ENCODE measurements at regions not wholly inside any gene's neighbourhood (a gene's known extent, or its start where the extent isn't known, plus 50 kb on each side); places are given as distances from the start of the nearest gene placed in this dataset.

DNA sequence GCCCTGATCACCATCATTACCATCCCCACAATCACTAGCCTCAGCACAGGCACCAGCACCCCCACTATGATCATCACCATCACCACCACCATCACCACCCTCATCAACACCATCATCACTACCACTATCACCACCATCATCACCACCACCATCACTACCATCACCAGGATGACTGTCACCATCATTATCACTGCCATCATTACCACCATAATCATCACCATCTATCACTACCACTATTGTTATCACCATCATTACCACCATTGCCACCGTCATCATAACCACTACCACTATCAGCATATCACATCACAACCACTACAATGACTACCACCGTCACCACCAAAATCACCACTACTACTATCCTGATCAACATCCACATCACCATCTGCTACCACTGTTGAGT is 57.3 kb upstream of the CASZ1 start:
- no peak overlapping the region for H3K4me3 ChIP-seq
- TF ChIP-seq, protein P1, sequence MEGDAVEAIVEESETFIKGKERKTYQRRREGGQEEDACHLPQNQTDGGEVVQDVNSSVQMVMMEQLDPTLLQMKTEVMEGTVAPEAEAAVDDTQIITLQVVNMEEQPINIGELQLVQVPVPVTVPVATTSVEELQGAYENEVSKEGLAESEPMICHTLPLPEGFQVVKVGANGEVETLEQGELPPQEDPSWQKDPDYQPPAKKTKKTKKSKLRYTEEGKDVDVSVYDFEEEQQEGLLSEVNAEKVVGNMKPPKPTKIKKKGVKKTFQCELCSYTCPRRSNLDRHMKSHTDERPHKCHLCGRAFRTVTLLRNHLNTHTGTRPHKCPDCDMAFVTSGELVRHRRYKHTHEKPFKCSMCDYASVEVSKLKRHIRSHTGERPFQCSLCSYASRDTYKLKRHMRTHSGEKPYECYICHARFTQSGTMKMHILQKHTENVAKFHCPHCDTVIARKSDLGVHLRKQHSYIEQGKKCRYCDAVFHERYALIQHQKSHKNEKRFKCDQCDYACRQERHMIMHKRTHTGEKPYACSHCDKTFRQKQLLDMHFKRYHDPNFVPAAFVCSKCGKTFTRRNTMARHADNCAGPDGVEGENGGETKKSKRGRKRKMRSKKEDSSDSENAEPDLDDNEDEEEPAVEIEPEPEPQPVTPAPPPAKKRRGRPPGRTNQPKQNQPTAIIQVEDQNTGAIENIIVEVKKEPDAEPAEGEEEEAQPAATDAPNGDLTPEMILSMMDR (IDR thresholded peaks at IDR 0.05) = no peak
- no peak overlapping the region for H3K27ac ChIP-seq
- DNase-seq (ENCODE audit: low spot score) = no peak

DNA sequence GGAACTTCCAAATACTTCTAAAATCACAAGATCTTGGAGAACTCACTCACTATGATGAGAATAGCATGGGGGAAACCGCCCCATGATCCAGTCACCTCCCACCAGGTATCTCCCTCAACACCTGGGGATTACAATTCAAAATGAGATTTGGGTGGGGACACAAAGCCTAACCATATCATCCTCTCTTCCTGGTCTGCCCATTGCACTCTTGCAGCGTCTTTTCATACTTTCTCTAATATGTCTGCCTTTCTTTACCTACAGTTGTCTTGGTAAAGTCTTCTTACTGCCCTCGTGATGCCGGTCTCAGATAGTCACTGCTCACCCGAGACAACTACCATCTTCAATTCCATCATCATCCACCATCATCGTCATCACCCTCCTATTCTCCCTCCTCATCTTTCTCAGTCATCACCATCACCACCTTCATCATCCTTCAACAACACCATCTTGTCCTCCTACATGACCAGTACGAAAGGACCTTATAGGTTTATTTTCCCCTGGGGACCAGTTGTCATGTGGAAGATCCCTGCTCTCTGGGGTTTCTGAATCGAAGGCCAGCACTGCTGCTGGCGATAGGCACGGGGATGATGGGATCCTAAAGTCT is 58.5 kb upstream of the CASZ1 start:
- no peak overlapping the region for H3K27ac ChIP-seq
- no peak overlapping the region for H3K4me3 ChIP-seq
- TF ChIP-seq, protein P1 (IDR thresholded peaks at IDR 0.05) = no peak
- DNase-seq (ENCODE audit: low spot score) = no peak

DNA sequence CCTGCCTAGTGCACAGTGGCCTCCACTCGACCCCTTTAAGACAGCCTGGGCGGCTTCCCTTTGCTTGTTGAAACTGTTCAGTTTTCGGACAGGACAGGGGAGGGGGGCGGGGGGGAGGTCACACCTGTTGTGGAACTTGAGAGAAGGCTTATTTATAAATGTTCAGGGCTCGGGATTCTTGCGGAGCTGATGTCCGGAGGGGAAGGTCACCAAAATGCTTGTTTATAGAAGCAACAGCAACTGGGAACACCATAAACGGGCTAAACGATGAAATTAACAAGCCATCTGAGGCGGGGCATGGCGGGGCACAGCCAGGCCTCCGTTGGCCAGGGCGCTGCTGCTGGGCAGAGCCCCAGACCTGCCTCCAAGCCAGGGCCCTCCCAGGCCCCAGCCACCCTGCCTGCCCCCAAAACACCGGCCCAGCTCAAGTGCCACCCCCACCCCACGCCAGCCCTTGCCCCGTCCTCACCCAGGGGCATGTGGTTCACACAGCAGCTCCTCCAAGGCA is 59.8 kb upstream of the CASZ1 start:
- no peak overlapping the region for H3K4me3 ChIP-seq
- TF ChIP-seq, protein P1 (IDR thresholded peaks at IDR 0.05) = no peak
- no peak overlapping the region for H3K27ac ChIP-seq
- DNase-seq (ENCODE audit: low spot score) = no peak

DNA sequence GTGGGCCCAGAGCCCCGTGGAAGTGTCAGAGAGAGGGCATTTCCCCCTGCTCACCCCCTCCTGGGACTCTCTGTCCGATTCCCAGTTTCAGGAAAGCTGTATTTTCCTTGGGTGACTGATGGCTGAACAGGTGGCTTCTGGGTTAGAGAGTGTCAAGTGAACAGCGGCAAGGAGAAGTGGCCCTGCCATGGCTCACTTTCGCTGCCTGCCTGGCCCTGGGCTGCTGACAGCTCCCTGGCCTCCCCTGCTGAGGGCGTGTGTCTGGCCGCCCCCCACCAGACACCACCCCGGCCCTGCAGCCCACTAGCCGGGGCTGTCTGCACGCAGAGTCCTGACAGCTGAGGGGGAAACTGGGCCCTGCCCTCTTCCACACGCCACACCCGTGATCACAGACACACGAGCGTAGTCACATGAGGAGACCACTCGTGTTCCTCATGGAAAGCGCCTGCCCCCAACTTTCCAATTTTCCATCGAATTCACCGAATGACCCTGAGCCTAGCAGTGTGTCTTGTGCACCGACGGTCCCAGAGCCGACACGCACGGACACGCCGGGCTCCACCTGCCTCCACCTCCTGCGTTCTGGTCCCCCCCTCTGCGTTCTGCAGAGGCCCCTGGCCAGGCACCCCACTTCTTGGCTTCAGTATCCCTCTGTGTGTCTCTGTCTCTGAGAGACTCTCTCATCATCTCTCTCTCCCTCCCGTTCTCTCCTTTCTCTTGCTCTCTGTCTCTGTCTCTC is 60.6 kb upstream of the CASZ1 start:
- TF ChIP-seq, protein P1 (IDR thresholded peaks at IDR 0.05) = no peak
- no peak overlapping the region for H3K4me3 ChIP-seq
- H3K27ac ChIP-seq = no peak overlapping the region
- DNase-seq (ENCODE audit: low spot score) = no peak

DNA sequence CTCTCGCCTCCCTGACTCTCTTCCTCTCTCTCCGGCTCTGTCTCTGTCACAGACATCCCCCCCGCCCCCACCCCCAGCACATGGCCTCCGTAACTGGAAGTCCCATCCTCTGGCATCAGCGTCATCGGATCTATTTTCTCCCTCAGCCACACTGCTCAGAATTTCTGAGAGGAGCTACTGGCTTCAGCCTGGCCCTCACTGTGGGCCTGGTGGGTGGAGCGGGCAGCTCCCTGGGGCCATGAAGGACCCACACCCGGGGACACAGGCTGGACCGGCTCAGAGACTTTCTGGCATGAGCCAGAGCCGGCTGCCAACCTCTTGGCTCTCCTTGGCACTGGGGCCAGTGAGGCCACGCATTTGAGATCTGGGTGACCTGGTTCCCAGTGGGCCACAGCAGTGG is 61.2 kb upstream of the CASZ1 start:
- H3K4me3 ChIP-seq = no peak overlapping the region
- TF ChIP-seq, protein P1 (IDR thresholded peaks at IDR 0.05) = no peak
- no peak overlapping the region for H3K27ac ChIP-seq
- no peak for DNase-seq (ENCODE audit: low spot score)

DNA sequence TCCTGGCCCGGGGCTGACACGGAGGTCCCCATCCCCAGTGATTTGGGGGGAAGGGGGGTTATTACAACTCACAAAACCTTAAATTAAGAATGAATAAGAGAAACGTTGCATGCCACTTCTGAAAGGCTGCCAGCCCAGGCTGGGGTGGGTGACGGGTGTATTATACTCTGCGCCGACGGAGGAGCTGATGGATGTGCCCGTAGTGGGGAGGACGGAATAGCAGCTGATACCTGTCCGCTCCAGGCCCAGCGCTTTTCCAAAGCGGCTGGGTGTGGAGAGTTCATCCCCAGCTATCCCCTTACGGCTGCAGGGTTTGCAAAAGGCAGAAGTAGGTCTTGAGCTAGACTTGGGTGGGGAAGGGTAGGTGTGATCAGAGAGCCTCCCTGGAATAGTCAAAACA is 63.8 kb upstream of the CASZ1 start:
- DNase-seq (ENCODE audit: low spot score) = no peak
- Histone ChIP-seq H3K4me3 (no peak overlapping the region), H3K27ac (no peak overlapping the region)
- TF ChIP-seq, protein P1 (IDR thresholded peaks at IDR 0.05) = no peak

DNA sequence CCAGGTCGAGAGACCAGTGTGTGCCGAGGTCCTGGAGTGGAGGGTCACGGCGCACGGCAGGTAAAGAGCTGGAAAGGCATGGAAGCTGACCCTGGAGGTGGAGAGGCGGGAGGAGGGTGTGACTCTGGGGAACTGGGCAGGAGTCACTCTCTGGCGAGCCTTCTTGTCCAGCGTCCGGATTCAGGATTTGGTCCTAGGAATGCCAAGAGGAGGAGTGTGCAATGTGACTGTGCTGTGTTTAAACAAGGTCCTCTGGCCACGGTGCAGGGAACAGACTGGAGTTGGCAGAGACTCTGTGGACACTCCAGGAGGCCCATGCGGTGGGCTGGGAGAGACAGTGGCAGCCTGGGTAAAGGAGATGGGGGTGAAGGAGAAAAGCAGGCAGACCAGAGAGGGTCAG is 64.2 kb upstream of the CASZ1 start:
- Histone ChIP-seq H3K27ac (no peak overlapping the region), H3K4me3 (no peak overlapping the region)
- TF ChIP-seq, protein P1 (IDR thresholded peaks at IDR 0.05) = no peak
- DNase-seq (ENCODE audit: low spot score) = no peak
